ENCODE measurements at regions not wholly inside any gene's neighbourhood (a gene's known extent, or its start where the extent isn't known, plus 50 kb on each side); places are given as distances from the start of the nearest gene placed in this dataset.

DNA sequence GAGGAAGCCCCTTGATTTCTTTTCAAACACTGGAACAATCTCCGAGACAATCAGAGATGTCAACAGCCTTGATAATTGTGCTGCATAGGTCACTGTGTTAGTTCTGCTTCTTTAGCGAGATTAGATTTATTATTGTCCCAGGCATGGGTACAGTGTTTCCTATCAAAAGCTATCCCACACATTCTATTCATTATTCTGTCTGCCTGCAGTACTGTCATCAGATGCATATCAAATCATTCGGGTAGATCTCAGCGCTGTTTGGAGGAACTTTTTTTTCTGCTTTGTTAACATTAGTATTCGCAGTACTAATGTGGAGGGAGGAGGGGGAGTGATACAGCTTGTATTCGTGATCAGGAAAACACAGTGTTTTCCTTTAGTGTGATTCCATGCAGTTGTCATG is 208.0 kb downstream of the C11orf91 start:
- Histone ChIP-seq H3K4me3 (no peak overlapping the region), H3K4me2 (ENCODE audit: insufficient read depth, low read length) (no peak overlapping the region), H3K79me2 (ENCODE audit: control insufficient read depth, insufficient read depth, low read length) (no peaks in the 10 kb centered on the region), H3K4me1 (replicated peaks in 1 of 2; ENCODE audit: control insufficient read depth in 2 of 2, insufficient read depth in 2 of 2, low read length in 2 of 2) (no peaks in the 10 kb centered on the region), H3K27ac (ENCODE audit: extremely low read depth, low read depth, low read length) (no peak overlapping the region), H3K27me3 (ENCODE audit: control insufficient read depth in 2 of 2, insufficient read depth in 2 of 2, low read length in 2 of 2) (no peaks in the 10 kb centered on the region; a peak in 1 of 5 replicates), H3K9me3 (replicated peaks; ENCODE audit: control insufficient read depth, insufficient read depth, low read depth, low read length) (no peaks in the 10 kb centered on the region), H4K20me1 (replicated peaks; ENCODE audit: control insufficient read depth, insufficient read depth, low read length) (no peaks in the 10 kb centered on the region), H3K36me3 (ENCODE audit: control insufficient read depth, insufficient read depth, low read length) (no peaks in the 10 kb centered on the region), H2AFZ (ENCODE audit: low read depth, low read length) (no peak overlapping the region), H3K9ac (ENCODE audit: insufficient read depth in 1 of 2, low read depth in 2 of 2, low read length in 2 of 2) (no peak overlapping the region), H3K9me1 (ENCODE audit: control insufficient read depth, insufficient read depth, low read length) (no peaks in the 10 kb centered on the region)
- WGBS (ENCODE audit: insufficient coverage, low coverage, missing lambda C conversion rate): 0% methylated on average over 6 of the region's 6 CpGs
- DNase-seq (ENCODE audit: extremely low read depth in 1 of 4, low spot score in 3 of 4): no peak
- ChIA-PET POLR2A (no interaction called here), CTCF (ENCODE audit: low intra/inter-chr PET ratio) (no interaction called here)
- intact Hi-C loops (cut with micrococcal nuclease): no loop called here
- ATAC-seq: no peak
- BruUV-seq (replicated peaks): no TSS peak
- FAIRE-seq: no peak
- in situ Hi-C loops (cut with MboI): no loop called here
- TF ChIP-seq GTF2A2 (tag; IDR thresholded peaks at IDR 0.05): no peak
- no peak for TF ChIP-seq ZNF79 (CRISPR knock-in tag; IDR thresholded peaks at IDR 0.05; ENCODE audit: low read depth)
- no peak for TF ChIP-seq ARHGAP35 (IDR thresholded peaks at IDR 0.05; ENCODE audit: partially characterized antibody)

DNA sequence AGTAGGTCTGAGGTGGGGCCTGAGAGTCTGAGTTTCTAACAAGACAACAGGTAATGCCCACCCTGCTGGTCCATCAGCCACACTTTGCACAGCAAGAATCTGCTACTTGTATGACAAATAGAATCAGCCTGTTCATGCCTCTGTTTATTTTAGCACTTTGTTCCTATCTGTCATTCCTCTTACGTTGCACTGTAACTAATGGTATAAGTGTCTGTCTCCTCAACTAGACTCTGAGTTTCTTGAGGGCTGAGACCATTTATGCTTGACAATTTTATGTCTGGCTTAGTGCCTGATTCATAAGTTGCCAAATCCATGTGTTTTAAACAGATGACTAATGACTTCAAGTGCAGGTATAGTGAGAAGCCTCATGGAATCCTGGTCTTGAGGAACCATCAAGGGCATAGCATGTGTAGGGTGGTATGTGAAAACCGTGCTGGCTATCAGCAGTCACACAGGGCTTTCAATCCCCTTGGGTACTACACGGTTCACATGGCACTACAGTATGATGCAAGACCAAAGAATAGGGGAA is 209.7 kb downstream of the C11orf91 start:
- ChIA-PET CTCF (ENCODE audit: low intra/inter-chr PET ratio) (no interaction called here), POLR2A (interaction anchor here (0.6 kb wide), 1 partner anchor 133 kb away, joined by 3 read pairs; no protein-coding TSS in a partner anchor)
- no peak overlapping the region for H3K4me2 ChIP-seq (ENCODE audit: insufficient read depth, low read length)
- H2AFZ ChIP-seq (ENCODE audit: low read depth, low read length): no peak overlapping the region
- TF ChIP-seq U2AF1 (optimal IDR thresholded peaks at IDR 0.05; ENCODE audit: low read depth, low read length) (no peak), SUPT5H (IDR thresholded peaks at IDR 0.05) (no peak), HEY1 (CRISPR knock-in tag; IDR thresholded peaks at IDR 0.05; ENCODE audit: borderline replicate concordance) (no peak), ZNF224 (CRISPR knock-in tag; IDR thresholded peaks at IDR 0.05) (no peak), ZBTB7A (IDR thresholded peaks at IDR 0.05; ENCODE audit: borderline replicate concordance, control insufficient read depth, low read depth, low read length) (no peak), FOXJ3 (CRISPR knock-in tag; IDR thresholded peaks at IDR 0.05) (no peak), NFRKB (IDR thresholded peaks at IDR 0.05; ENCODE audit: low read depth) (no peak), DNMT1 (IDR thresholded peaks at IDR 0.05) (no peak), ZEB2 (IDR thresholded peaks at IDR 0.05) (no peak)
- TF ChIP-seq, protein P1, sequence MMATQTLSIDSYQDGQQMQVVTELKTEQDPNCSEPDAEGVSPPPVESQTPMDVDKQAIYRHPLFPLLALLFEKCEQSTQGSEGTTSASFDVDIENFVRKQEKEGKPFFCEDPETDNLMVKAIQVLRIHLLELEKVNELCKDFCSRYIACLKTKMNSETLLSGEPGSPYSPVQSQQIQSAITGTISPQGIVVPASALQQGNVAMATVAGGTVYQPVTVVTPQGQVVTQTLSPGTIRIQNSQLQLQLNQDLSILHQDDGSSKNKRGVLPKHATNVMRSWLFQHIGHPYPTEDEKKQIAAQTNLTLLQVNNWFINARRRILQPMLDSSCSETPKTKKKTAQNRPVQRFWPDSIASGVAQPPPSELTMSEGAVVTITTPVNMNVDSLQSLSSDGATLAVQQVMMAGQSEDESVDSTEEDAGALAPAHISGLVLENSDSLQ (IDR thresholded peaks at IDR 0.05): no peak
- TF ChIP-seq, protein P2, sequence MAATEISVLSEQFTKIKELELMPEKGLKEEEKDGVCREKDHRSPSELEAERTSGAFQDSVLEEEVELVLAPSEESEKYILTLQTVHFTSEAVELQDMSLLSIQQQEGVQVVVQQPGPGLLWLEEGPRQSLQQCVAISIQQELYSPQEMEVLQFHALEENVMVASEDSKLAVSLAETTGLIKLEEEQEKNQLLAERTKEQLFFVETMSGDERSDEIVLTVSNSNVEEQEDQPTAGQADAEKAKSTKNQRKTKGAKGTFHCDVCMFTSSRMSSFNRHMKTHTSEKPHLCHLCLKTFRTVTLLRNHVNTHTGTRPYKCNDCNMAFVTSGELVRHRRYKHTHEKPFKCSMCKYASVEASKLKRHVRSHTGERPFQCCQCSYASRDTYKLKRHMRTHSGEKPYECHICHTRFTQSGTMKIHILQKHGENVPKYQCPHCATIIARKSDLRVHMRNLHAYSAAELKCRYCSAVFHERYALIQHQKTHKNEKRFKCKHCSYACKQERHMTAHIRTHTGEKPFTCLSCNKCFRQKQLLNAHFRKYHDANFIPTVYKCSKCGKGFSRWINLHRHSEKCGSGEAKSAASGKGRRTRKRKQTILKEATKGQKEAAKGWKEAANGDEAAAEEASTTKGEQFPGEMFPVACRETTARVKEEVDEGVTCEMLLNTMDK (IDR thresholded peaks at IDR 0.05; ENCODE audit: borderline replicate concordance, insufficient read depth, low read depth, low read length, poor library complexity, severe bottlenecking): no peak
- no TSS peak for BruUV-seq (replicated peaks)
- no peak overlapping the region for H3K27ac ChIP-seq (ENCODE audit: extremely low read depth, low read depth, low read length)
- H3K4me3 ChIP-seq: no peak overlapping the region
- WGBS (ENCODE audit: insufficient coverage, low coverage, missing lambda C conversion rate): 0% methylated on average over 3 of the region's 3 CpGs
- FAIRE-seq (no peak), DNase-seq (ENCODE audit: extremely low read depth in 1 of 4, low spot score in 3 of 4) (no peak), ATAC-seq (no peak)
- intact Hi-C loops (cut with micrococcal nuclease): no loop called here
- H3K9me1 ChIP-seq (ENCODE audit: control insufficient read depth, insufficient read depth, low read length): no peaks in the 10 kb centered on the region
- H3K27me3 ChIP-seq (ENCODE audit: control insufficient read depth in 2 of 2, insufficient read depth in 2 of 2, low read length in 2 of 2): no peaks in the 10 kb centered on the region; a peak in 1 of 5 replicates
- no peaks in the 10 kb centered on the region for H4K20me1 ChIP-seq (replicated peaks; ENCODE audit: control insufficient read depth, insufficient read depth, low read length)
- H3K36me3 ChIP-seq (ENCODE audit: control insufficient read depth, insufficient read depth, low read length): no peaks in the 10 kb centered on the region
- H3K79me2 ChIP-seq (ENCODE audit: control insufficient read depth, insufficient read depth, low read length): no peaks in the 10 kb centered on the region
- in situ Hi-C loops (cut with MboI): no loop called here
- H3K9me3 ChIP-seq (replicated peaks; ENCODE audit: control insufficient read depth, insufficient read depth, low read depth, low read length): no peaks in the 10 kb centered on the region
- no peaks in the 10 kb centered on the region for H3K4me1 ChIP-seq (replicated peaks in 1 of 2; ENCODE audit: control insufficient read depth in 2 of 2, insufficient read depth in 2 of 2, low read length in 2 of 2)
- H3K9ac ChIP-seq (ENCODE audit: insufficient read depth in 1 of 2, low read depth in 2 of 2, low read length in 2 of 2): no peak overlapping the region

Data from K562 (cell line).